Ectodermal cell (in vitro differentiated cells): ENCODE measurements at regions not wholly inside any gene's neighbourhood (a gene's known extent, or its start where the extent isn't known, plus 50 kb on each side); places are given as distances from the start of the nearest gene placed in this dataset.

Experiments used
- H3K27ac ChIP-seq: 2 replicates; pipeline ENCODE4 v1.7.0; 2013; ENCODE audit warnings: mild to moderate bottlenecking, low read depth, low read length; ENCODE audit not compliant: insufficient read depth, poor library complexity, severe bottlenecking
- H3K27me3 ChIP-seq: 2 replicates; pipeline ENCODE4 v1.7.0; 2013; ENCODE audit warnings: mild to moderate bottlenecking, low read length; ENCODE audit not compliant: insufficient read depth, control insufficient read depth, poor library complexity, severe bottlenecking
- H3K36me3 ChIP-seq: one replicate; pipeline ENCODE4 v1.7.0; 2013; ENCODE audit warnings: low read length; ENCODE audit not compliant: control insufficient read depth, insufficient read depth
- H3K4me1 ChIP-seq: one replicate; pipeline ENCODE4 v1.7.0; 2013; ENCODE audit warnings: low read length; ENCODE audit not compliant: control insufficient read depth, insufficient read depth
- H3K4me3 ChIP-seq: 2 replicates; pipeline ENCODE4 v1.7.0; 2013; ENCODE audit warnings: low read depth, low read length, control low read depth; ENCODE audit not compliant: insufficient read depth
- H3K9me3 ChIP-seq: 2 replicates; pipeline ENCODE4 v1.7.0; 2013; ENCODE audit warnings: mild to moderate bottlenecking, low read length, moderate library complexity; ENCODE audit not compliant: control insufficient read depth
- WGBS, 2 experiments: methylation state at CpG; one replicate each; pipeline ENCODE4 v1.1.7; 2013; ENCODE audit warnings: missing lambda C conversion rate in 2 of 2; 5-methylcytosine and 5-hydroxymethylcytosine counted together

GRCh38 chr2:12424809-12425208 is 291.9 kb upstream of the TRIB2 start:
- Histone ChIP-seq H3K27ac (no peak overlapping the region), H3K36me3 (no peaks in the 10 kb centered on the region), H3K4me1 (peaks cover 15% of the 10 kb centered on the region), H3K9me3 (no peaks in the 10 kb centered on the region), H3K27me3 (no peaks in the 10 kb centered on the region), H3K4me3 (no peak overlapping the region)
- 66 to 74% methylated on average over 3 of the region's 3 CpGs for WGBS, 2 experiments

- Histone ChIP-seq H3K27me3 (no peaks in the 10 kb centered on the region), H3K9me3 (no peaks in the 10 kb centered on the region), H3K4me1 (peaks cover 15% of the 10 kb centered on the region), H3K36me3 (no peaks in the 10 kb centered on the region), H3K27ac (no peak overlapping the region), H3K4me3 (no peak overlapping the region)
- WGBS, 2 experiments: 31 to 43% methylated on average over 5 of the region's 5 CpGs
Observed at GRCh38 chr2:12428324-12428723, 288.4 kb upstream of the TRIB2 start.

DNA sequence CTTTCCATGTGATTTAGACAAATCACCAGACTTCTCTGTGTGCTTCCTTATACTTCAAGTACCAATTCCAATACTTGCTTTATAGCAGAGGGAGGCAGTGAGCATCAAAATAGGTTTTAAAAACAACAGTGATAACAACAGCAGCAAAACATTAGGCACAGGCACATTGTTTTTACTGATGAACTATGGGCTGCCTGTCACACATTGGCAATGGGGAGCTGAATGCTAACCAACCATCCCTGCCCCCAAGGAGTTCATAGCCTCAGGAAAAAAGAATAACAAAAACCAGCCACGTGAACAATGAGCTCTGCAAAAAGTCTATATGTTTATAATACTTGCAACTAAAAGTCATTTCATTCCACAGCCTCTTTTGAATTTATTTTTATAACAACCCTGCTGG is 287.9 kb upstream of the TRIB2 start:
- no peaks in the 10 kb centered on the region for H3K36me3 ChIP-seq
- no peaks in the 10 kb centered on the region for H3K27me3 ChIP-seq
- WGBS, 2 experiments: 10% methylated on average over 1 of the region's 1 CpG; no CpG with 5 or more reads in 1 of the 2 experiments
- peaks cover 15% of the 10 kb centered on the region for H3K4me1 ChIP-seq
- no peaks in the 10 kb centered on the region for H3K9me3 ChIP-seq
- no peak overlapping the region for H3K27ac ChIP-seq
- H3K4me3 ChIP-seq: no peak overlapping the region

GRCh38 chr2:12429779-12430406 is 286.8 kb upstream of the TRIB2 start:
- Histone ChIP-seq H3K27me3 (no peaks in the 10 kb centered on the region), H3K4me1 (peaks cover 15% of the 10 kb centered on the region), H3K4me3 (no peak overlapping the region), H3K9me3 (no peaks in the 10 kb centered on the region), H3K27ac (no peak overlapping the region), H3K36me3 (no peaks in the 10 kb centered on the region)
- WGBS, 2 experiments: 91 to 96% methylated on average over 4 of the region's 4 CpGs

GRCh38 chr2:12430407-12431133 is 286.2 kb upstream of the TRIB2 start:
- 93 to 94% methylated on average over 6 of the region's 6 CpGs for WGBS, 2 experiments
- H3K27ac ChIP-seq: no peak overlapping the region
- no peaks in the 10 kb centered on the region for H3K9me3 ChIP-seq
- no peaks in the 10 kb centered on the region for H3K27me3 ChIP-seq
- H3K4me1 ChIP-seq: peaks cover 15% of the 10 kb centered on the region
- no peaks in the 10 kb centered on the region for H3K36me3 ChIP-seq
- no peak overlapping the region for H3K4me3 ChIP-seq

- no peak overlapping the region for H3K27ac ChIP-seq
- 85 to 100% methylated on average over 1 to 2 of the region's 2 CpGs for WGBS, 2 experiments
- H3K4me1 ChIP-seq: peaks cover 10% of the 10 kb centered on the region
- H3K27me3 ChIP-seq: no peaks in the 10 kb centered on the region
- H3K9me3 ChIP-seq: no peaks in the 10 kb centered on the region
- H3K36me3 ChIP-seq: no peaks in the 10 kb centered on the region
- H3K4me3 ChIP-seq: no peak overlapping the region
Observed at GRCh38 chr2:12432985-12433625, 283.6 kb upstream of the TRIB2 start.

DNA sequence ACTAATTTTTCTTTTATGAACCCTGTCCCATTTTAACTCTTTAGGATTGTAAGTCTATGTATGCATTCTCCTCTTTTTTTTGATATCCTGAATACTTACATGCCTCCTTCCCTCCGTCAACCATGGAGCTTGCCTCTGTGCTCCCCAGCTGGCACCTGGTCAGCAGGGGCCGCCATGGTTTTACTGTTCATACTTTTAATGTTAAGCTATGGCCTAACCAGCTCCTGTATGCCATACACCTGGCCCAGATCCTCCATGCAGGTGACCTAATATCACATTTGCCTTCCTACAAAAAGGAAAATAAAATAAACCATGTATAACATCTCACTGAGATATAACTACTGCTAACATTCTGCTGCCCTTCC is 283.1 kb upstream of the TRIB2 start:
- Histone ChIP-seq H3K27ac (no peak overlapping the region), H3K9me3 (no peaks in the 10 kb centered on the region), H3K4me3 (no peak overlapping the region), H3K4me1 (peaks cover 5% of the 10 kb centered on the region), H3K36me3 (no peaks in the 10 kb centered on the region), H3K27me3 (no peaks in the 10 kb centered on the region)
- WGBS, 2 experiments: 87 to 92% methylated on average over 2 of the region's 2 CpGs

- no peak overlapping the region for H3K4me3 ChIP-seq
- no peaks in the 10 kb centered on the region for H3K36me3 ChIP-seq
- 91 to 94% methylated on average over 9 of the region's 9 CpGs for WGBS, 2 experiments
- H3K4me1 ChIP-seq: no peaks in the 10 kb centered on the region
- H3K27ac ChIP-seq: no peak overlapping the region
- H3K27me3 ChIP-seq: no peaks in the 10 kb centered on the region
- H3K9me3 ChIP-seq: no peaks in the 10 kb centered on the region
Observed at GRCh38 chr2:12434630-12435098, 282.1 kb upstream of the TRIB2 start.

DNA sequence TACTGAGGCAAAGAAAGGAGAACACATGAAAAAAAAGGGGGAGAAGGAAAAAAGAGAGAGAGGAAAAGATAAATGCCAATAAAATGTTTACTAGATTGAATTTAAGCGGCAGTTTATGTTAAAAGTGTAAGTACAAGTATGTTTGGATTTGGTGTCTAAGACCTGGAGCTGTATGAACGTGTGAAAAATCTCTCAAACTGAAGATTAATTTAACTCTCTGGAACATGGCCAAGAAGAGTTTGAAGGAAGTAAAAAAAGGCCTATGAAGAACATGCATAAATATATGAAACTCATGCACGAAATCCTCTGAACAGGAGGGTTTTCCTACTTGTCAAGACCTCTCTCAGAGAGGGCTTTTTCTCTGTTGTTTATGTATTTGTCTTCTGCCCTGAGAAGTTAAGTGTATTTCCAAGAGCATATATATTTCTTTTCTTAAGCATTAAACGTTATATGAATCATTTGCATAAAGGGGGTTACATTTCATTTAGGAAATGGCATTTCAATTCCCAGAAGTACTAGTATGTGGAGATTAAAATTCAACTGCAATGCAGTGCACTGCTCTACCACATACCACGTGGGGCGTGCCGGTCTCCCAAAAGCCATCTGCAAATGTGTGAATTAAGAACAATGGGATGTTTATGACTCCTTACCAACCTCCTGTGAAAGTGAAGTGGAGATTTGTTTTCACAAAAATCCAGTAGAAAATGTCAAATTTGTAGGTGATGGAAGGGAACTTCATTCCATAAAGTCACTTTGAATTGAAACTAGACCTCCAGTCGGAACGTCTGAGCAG is 281.1 kb upstream of the TRIB2 start:
- 94 to 98% methylated on average over 5 to 9 of the region's 9 CpGs for WGBS, 2 experiments
- no peaks in the 10 kb centered on the region for H3K27me3 ChIP-seq

GRCh38 chr2:12436483-12436882 is 280.3 kb upstream of the TRIB2 start:
- WGBS, 2 experiments: 75% methylated on average over 4 of the region's 6 CpGs; no CpG with 5 or more reads in 1 of the 2 experiments
- Histone ChIP-seq H3K4me1 (peaks cover 4% of the 10 kb centered on the region), H3K36me3 (no peaks in the 10 kb centered on the region), H3K4me3 (no peak overlapping the region), H3K9me3 (no peaks in the 10 kb centered on the region), H3K27ac (no peak overlapping the region), H3K27me3 (no peaks in the 10 kb centered on the region)

More for the DNA sequence above, 281.1 kb upstream of the TRIB2 start:
- Histone ChIP-seq H3K9me3 (no peaks in the 10 kb centered on the region), H3K36me3 (no peaks in the 10 kb centered on the region), H3K27ac (no peak overlapping the region), H3K4me1 (peaks cover 3% of the 10 kb centered on the region), H3K4me3 (no peak overlapping the region)
